GM18907 (cell line): ENCODE measurements at regions not wholly inside any gene's neighbourhood (a gene's known extent, or its start where the extent isn't known, plus 50 kb on each side); places are given as distances from the start of the nearest gene placed in this dataset.
A peak's percentile ranks its signal among the peaks of the same experiment; 100 is the strongest.

Source experiments
- ATAC-seq: cut with Tn5 transposase; IDR thresholded peaks from one replicate; pipeline ENCODE4 v1.9.1; 2021; ENCODE audit warnings: mild to moderate bottlenecking, moderate library complexity; ENCODE audit not compliant: unreplicated experiment

DNA sequence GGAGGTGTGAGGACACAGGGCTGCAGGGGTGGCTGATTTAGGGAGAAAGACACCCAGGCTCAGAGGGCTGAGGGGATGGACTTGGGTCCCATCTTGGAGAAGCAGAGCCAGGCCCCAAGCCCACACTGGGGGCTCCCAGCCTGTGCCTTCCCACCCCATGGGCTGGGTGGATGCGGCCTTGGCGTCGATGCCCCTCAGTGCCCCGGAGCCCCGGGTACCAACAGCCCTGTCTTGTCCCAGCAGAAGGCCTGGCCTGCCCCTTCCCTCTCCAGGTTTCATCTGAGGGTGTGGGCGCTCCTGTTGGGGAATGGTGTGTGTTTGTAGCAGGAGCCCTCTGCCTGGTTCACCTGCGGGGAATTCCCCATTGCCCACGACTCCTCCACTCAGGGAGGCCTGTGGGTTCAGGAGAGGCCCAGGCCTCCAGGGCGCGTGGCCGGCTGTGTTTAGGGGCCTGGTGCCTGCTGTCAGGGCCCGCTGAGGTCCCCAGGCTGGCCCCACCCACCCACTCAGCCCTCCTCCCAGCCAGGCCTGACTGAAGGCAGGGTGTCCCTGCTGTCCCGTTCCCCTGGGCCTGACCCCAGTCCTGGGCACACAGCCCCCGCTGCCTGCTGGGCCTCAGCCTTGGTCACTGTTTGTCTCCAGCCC is 51.1 kb upstream of the BEGAIN start:
- ATAC-seq, result no peak

DNA sequence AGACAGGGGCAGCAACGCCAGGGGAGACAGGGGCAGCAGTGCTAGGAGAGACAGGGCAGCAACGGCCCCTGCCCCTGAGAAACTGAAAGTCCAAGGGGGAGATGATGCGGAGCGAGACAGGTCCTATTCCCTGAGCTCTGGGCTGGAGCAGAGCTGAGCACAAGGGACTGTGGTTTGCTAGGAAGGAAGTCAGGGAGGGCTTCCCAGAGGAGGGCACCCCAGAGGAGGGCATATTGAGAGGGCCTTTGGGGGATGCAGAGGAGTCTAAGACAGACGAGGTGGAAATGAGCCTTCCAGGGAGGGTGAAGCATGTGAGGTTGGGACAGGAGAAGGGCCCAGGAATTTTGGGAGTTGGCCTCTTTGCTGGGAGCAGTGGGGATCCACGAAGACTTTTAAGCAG is 52.1 kb upstream of the BEGAIN start:
- ATAC-seq, result no peak

DNA sequence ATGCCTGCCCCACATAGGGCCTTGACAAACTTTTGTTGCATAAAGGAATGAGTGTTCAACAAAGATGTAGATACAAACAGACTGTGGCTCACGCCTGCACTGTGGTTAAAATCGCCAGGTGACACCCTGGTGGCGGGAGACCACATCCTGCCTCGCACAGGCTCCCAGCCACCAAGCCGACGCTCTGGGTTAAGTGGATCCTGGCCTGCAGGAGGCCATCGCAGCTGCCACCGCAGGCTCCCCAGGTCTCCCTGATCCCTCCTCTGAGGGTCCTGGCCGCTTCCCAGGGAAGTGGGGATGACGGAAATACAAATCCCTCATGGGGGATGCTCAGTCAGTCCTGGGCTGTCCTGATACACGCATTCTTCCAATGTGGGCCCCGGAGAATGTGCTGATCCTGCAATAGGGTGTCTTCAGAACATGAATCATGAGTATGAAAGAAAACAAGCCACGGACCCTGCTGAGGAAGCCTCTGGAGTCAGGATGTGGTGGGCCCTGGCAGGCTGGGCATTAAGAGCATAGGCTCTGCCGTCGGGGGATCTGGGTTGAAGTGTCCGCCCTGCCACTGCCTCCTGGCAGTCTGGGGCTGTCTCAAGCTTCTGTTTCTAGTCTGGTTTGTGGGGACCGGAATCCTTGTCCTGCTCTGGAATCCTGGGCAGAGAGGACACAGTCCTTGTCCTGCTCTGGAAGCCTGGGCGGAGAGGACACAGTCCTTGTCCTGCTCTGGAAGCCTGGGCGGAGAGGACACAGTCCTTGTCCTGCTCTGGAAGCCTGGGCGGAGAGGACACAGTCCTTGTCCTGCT is 53.5 kb upstream of the BEGAIN start:
- peak; percentile 96 for ATAC-seq

DNA sequence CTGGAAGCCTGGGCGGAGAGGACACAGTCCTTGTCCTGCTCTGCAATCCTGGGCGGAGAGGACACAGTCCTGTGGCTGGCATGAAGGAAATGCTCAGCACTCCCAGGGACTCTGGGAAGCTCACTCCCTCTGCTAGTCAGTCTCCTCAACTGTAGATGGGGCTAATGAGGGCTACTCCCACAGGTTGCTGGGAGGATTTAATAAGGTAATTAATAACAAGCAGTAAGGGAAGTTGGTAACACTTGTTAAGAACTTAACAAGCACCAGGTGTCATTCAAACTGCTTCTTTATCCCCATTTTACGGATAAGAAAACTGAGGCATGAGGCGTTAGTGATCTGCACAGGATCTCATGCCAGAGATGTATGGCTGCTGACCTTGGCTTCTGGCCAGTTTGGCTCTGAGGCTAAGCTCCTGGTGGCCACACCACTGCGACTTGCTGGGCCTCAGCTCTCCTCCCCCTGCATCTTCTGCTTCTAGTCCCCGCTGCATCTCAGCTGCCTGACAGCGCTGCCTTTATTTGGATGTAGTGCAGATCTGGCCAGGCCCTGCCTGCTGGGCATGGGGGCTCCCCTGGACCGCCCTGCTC is 54.1 kb upstream of the BEGAIN start:
- no peak for ATAC-seq

DNA sequence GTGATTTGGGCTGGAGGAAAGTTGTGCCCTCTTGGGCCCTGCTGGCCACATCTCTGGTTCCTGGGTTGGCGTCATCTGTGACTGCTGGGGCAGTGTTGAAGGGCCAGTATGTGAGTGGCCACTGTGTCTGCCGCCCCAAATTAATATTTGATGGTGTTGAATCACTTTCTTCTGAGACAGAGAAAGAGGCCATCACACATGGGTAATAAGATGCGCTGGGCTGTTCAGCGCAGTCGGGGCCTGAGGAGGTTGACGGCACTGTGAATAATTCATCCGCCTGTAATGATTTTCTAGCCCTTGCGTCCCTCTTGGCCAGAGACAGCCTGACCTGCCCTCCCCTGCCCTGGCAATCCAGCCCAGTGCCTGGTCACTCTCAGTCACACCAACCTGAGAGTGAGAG is 56.2 kb upstream of the BEGAIN start:
- no peak for ATAC-seq

DNA sequence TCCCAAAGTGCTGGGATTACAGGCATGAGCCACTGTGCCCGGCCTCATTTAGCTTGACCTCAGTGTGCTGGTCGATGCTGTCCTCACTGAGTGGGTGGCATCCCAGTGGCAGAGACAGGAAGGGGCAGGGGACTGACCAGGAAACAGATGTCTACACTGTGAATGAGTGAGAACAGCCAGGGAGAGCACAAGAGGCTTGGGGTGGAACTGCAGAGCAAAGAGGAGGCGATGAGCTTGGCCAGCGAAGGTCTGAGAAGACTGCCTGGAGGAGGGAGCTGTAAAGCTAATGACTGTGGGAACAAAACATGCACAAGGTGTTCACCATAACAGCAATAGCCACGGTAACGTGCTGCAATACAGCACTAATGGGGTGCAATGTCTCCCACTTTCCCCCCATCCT is 57.2 kb upstream of the BEGAIN start:
- no peak for ATAC-seq

DNA sequence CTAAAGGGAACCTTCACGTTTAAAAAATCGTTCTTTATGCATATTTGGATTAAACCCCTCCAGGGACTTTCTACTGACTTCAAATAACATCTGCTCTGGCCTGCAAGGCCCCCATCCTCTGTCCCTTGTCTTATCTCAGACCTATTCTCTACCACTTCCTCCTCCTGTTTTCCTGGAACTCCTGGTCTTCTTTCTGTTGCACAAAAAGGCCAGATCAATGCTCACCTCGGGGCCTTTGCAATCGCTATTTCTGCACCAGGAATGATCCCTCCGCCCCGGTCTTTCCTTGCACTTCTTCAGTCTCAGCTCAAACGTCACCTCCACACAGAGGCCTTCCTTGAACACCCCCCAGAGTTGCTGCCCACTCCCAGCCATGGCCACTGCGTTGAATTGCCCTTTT is 57.6 kb upstream of the BEGAIN start:
- ATAC-seq, result no peak

DNA sequence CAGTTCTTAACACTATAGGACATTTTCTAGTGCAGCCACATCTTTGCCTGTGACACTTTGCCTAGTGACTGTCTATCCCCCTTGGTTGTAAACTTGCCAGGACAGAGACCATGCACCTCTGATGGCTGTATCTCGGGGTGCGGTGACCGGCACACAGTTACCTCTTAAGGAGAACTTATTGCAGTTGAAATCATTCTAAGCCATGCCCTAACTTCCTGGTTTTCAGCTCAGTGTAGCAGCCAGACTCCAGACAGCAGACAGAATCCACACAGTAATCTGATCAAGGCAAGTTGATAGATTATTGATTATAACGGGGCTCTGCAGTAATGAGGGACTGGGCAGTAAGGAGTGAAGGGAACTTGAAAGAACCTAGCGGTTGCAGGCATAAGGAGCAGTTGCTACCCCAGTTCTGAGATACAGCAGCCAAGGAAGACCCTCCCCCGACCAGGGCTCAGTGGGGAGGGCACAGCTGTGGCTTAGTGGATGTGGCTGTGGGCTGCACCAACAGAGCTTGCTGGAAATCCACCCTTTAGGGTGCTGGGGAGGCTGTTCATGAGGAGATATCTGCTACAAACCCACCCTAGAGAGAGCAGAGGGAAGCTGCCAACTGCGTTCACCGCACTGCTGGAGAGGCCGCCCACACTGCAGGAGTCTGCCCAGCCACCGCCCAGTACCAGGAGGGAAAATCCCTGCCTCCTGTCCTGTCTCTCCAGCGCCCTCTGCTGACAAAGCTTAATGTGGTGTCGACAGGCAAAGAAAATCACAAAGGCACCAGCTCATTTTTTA is 58.2 kb upstream of the BEGAIN start:
- peak; percentile 68 for ATAC-seq

DNA sequence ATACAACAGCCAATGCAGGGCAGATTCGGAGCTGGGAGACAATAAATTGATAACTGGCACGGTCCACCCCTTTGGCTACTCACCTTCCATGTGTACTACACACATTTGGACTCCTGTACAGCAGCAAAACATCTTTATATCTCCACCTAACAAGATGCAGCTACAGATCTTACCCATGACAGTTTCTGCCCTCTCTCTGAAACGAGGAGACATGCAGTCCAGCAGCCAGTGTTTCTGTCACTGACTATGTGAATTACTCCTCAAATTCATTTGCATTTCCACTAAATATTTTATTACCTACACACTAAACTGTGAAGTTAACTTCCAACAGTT is 58.7 kb upstream of the BEGAIN start:
- ATAC-seq, result no peak

DNA sequence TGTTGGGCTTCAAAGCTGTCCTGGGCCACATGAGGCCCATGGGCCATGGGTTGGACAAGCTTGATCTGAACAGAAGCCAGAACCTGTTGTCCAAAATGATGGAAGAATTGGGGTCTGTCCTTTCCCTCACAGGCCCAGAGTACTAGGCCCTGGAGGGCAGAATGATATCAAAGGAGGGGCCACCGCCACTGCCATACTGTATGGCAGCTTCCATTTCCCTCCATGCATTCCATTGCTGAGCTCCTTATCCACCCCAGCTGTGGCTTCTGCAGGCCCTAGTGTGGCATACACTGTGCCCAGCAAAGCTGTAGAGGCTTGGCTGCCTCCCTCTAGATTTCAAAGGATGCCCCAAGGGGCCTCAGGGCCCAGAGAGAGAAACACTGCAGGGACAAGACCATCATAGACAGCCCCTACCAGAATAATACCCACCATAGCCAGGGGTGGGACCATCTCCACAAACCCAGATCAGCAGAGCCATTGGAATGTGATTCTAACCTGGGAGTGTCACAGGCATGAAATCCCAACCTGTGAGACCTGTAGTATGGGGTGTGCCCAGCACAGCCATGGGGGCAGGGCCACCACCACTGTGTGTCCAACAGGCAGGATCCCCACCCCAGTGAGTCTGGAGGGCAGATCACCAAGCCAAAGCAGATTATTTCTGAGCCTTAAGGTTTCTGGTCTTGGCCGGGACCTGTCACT is 61.4 kb upstream of the BEGAIN start:
- ATAC-seq, result no peak

DNA sequence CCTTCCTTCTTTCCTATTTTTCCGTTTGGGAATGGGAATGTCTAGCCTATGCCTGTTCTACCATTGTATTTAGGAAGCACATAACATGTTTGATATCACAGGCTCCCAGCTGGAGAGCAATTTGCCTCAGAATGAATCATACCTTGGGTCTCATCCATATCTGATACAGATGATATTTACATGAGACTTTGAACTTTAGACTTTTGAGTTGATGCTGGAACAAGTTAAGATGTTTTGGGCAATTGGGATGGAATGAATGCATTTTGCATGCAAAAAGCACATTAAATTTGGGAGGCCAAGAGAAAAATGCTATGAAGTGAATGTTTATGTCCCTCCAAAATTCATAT is 61.9 kb upstream of the BEGAIN start:
- ATAC-seq, result no peak

DNA sequence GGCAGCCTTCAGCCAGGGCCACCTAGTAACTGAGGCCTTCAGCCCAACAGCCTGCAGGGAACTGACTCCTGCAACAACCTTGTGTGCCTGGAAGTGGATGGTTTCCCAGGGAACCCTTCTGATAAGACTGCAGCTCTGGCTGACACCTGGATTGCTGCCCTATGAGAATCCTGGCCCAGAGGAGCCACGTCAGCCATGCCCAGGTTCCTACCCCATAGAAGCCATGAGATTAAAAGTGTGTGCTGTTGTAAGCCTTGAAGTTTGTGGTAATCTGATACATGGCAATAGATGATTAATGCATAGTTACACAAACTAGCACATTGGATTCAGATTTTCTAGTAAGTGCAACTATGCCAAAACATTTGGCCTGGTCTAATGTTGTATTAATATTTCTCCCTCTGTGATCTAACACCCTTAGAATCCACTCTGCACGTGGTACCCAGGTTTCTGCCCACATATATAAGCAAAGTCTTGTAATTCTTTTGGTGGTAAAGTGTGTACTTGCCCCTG is 64.8 kb upstream of the BEGAIN start:
- ATAC-seq, result no peak

DNA sequence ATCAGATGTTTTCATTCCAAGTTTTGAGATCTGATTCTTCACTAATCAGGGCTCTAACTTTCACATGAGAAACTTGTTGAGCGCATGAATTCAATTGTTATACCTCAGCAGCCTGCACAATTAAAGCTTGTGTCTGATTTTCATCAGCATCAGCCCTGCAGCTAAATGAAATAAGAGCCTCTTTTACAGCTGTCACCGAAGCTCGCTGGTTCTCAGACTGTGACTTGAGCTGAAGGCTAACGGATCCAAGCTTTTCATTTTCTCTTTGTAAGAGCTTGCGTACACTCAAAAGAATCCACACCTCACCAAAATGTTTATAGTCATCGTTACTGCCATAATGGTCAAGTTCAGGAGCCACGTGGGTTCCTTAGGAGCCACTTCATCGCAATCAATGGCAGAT is 65.5 kb upstream of the BEGAIN start:
- ATAC-seq, result no peak

DNA sequence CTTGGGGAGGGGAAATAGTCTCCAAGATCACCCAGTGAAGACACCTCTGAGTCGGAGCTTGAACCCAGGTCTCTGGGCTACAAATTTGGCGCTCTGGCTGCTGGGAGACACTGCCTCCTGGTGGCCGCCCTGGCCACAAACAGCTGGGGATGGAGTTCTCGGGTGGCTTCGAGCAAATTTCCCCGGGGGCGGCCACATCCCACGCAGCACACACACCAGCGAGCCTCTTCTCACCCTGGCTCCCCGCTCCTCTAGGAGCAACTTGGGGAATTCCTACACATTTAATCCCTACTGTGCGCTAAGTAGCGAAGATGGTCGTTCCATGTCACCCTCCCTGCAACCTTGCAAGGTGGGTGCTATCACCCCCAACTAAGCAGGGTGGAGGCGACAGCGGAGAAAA is 66.2 kb upstream of the BEGAIN start:
- no peak for ATAC-seq

DNA sequence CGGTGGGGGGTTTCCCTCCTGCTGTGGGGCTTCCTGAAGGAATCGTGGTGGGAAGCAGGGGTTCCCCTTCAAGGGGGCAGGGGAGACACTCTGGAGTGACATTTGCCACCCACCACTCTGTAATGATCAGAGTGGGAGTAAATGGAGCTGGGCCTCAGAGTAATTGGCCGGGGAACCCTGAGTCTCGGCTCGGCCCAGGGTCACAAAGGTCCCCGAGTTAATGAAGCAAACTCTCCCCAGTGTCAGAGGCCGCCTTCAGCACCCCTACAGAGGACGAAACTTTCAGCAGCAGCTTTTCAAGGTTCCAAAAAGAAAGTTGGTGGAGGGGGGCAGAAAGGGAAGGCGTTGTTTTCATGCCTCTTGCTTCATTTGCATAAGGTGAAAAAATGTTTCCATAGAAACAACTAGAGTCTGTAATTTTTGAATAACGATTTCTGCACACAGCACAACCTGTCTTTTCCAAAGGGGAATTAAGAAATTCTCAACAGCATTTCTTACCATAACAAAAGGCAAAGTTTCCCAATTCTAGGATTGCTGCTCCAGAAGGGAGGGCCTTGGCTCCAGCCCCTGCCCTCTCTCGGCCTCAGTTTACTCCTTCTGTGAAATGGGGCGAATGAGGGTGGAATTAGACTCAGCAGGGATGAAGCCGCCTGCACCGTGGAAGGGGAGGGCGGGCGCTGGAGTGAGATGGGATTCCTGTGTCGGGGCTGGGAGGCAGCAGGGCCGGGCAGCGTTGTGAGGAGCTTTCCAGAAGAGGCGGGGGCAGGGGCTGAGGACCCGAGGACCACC is 67.0 kb upstream of the BEGAIN start:
- no peak for ATAC-seq

DNA sequence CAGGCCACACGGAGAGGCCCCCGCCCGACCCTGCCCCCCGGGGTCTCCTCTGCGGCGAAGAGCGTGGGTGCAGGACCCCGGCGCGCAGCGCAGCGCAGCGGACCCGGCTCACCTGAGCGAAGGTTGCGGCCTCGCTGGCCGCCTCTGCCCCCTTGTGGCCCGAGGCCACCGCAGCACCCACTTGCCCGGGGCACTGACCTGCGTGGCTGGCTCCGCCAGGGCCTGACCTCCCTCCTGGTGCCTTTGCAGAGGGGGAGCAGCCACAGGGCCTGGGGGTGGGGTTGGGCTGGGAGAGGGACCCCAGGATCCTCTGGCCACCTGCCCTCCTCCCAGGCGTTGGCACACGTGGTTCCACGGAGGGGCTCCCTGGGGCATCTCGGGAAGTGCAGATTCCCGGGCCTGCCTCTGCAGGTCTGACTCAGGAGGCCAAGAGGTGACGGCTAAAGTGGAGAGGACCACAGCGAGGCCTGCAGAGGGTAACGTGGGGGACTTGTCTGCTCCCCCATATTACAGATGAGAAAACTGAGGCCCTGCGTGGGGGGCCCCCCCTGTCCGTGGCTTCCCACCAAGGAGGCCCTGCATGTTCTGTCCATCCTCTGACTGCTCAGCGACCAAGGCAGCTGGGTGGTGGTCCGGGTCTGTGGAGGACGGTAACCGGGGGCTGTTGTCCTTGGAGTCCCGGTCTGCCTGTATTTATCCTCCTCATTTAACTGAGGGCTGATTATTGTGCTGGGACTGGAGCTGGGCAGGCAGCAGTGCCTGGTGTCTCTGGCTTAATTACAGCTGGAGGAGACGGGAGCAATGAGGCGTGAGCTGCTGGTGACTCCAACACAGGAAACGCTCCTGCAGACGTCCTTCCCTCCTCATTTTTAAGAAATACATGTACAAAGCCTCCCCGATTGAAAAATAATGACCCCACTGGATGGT is 67.9 kb upstream of the BEGAIN start:
- ATAC-seq, result no peak

DNA sequence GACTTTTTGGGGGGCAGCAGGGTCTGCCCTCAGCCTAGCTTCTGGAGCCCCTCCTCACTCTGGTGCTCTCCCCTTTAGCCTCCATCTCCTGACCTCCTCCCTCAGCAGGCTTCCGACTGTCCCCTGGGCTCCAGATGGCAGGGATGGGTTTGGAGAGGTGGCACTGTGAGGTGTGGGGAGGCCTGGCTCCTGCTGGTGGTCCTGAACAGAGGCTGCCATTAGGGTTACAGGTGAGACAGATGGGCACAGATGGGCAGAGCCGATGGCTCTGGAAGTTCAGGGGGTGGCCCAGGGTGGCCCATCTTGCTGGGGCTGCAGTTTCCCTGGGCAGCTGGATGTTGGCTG is 68.5 kb upstream of the BEGAIN start:
- ATAC-seq, result no peak

DNA sequence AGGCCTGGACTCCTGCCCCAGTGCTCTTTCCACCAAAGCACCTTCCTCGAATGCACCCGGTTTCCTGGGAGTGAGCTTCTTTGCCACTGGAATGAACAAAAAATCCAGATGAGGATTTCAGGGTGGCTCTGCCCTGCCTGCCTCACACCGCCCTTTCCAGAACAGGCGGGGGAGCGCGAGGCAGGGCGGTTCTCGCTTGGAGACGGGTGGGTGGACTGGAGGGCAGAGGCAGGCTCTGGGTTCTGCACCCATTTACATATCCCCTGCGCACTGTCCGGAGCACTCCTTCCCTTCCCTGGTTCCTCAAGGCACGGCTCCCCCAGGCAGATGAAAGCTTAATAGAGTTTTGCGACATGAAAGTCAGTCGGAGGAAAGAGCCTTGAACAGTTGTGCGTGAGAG is 69.7 kb upstream of the DLK1 start:
- no peak for ATAC-seq

DNA sequence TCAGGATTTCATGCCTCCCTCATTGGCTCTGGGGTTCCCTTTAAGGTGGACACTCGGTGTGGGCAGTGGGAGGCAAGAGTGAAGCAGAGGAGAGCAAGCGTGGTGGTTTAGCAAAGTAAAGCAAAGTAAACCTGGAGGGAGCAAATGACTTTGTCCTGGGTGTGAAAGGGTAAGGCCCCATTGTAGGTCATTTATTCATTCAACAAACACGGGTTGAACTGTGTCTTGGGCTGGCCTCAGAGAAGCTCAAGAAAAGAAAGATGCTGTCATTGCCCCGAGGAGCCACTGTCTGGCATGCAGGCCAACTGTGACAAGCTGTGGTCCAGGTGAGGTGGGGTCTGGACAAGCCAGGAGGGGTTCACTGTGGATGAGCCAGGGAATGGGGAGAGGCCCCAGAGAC is 68.9 kb upstream of the DLK1 start:
- ATAC-seq, result no peak
